Left cardiac atrium (tissue), 4 donors: ENCODE measurements at regions not wholly inside any gene's neighbourhood (a gene's known extent, or its start where the extent isn't known, plus 50 kb on each side); places are given as distances from the start of the nearest gene placed in this dataset.
"Not testable (repeated sequence)": the region's sequence is repeated elsewhere in the genome, so short reads cannot be mapped to it uniquely, and the experiment has no call there.

Experiments used
- ATAC-seq, 2 donors: fragments of 200-7000 bp; cut with Tn5 transposase; one replicate each; pipeline ENCODE4 v1.9.1; 2020; ENCODE audit warnings: mild to moderate bottlenecking in 2 of 2, moderate library complexity in 2 of 2
- DNase-seq: peaks from one replicate; pipeline ENCODE4 v3.0.0-alpha.2; 2020
- intact Hi-C, 2 donors: fragments of 100-400 bp; cut with DNase I; formaldehyde crosslinking; loops; one replicate each; pipeline versions ENCODE4 v1.14.1 to v1.15.1; 2022 to 2023
- donor health status: DM: no; HTN: yes; CAD: no.
- donor health status: DM: no; HTN: yes; CAD: no; lungs with severe emphysema.
- donor health status: DM: yes; HTN: yes; CAD: no.
- donor health status: Dilated cardiomyopathy.

DNA sequence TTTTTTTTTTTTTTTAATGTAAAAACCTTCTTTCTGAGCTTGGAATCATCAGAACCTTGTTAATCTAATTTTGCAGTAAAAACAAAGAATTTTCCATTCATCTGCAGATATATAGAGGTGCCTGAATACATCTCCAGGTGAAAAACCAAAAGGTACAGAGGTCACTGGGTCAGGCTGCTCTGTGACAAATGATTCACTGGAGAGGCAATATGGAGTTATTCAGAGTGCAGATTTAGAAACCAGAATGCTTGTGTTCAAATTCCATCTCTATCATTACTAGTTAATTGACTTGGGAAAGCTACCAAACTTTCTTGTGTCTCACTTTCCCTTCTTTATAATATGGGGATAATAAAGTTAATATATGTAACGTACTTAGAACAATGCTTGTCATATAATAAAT, 51.5 kb upstream of the C1orf53 start:
- intact Hi-C loops, result no loop called here
- no peak for ATAC-seq
- DNase-seq, result no peak

DNA sequence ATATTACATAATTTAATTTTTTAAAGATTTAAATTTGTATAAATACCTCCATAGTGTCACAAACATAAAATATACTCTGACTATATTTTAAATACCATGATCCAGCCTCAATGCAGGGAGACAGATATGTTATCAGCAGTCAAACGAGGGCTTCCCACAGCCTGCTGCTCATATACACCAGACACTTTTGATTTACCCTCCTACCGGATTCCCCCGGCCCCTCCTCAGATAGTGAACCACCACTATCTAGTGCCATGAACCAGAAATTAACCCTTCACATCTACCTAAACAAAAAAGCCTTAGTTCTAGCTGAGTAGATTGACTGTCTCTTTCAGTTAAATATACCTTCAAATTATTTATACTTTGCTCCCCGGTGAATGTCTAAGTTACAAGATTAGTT, 52.4 kb upstream of the C1orf53 start:
- no peak for ATAC-seq
- DNase-seq, result no peak
- intact Hi-C loops, result no loop called here

DNA sequence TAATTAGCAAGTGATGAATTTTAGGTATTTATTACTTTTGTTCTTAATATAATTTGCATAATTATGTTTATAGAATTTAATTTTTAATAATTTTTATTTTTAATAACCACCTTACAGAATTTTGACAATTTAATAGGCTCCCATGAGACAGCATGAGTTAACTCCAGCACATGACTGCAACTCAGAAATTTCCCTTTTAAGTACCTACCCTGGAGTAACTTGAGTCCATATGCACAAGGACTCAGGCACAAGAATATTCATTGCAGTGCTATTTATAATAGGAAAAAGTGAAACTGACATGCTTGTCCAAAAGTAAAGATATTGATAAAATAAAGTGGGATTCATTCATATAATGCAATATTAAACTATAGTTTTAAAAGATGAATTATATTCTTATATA, 54.1 kb upstream of the C1orf53 start:
- DNase-seq (no peak), ATAC-seq (no peak)
- intact Hi-C loops, result no loop called here

DNA sequence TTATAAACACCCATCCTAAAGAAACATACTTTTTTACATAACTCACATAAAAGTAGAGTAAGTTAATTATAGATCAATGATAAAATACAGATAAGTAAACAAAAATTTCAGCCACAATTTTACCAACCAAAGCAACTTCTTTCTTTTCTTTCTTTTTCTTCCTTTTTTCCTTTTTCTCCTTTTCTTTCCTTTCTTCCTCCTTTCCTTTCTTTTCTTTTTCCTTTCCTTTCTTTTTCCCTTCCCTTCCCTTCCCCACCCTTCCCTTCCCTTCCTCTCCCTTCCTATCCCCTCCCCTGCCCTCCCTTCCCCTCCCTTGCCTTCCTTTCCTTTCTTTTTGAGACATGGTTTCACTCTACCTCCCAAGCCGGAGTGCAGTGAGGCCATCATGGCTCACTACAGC, 56.5 kb upstream of the C1orf53 start:
- no peak for ATAC-seq
- intact Hi-C loops, result no loop called here

DNA sequence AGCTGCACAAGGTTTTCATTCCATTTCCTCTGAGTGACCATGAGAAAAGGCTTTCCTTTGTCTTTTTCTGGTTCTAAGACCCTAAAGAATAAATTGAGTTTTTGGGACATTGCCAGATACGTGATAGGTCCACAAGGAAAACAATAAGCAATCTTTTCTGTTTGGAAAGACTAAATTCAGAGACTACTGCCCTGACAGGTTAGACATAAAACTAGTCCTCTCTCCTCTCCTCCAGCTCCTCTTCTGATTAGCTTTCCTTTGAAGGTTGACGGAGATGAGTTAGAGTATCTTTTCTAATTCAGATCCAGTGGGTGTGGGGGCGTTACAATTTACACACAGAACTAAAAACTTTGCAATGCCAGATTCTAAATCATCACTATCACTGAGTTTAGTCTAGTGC, 57.8 kb upstream of the C1orf53 start:
- intact Hi-C loops, result no loop called here
- DNase-seq, result no peak
- ATAC-seq, result no peak

More for the DNA sequence above, 56.5 kb upstream of the C1orf53 start:
- DNase-seq, result no peak

DNA sequence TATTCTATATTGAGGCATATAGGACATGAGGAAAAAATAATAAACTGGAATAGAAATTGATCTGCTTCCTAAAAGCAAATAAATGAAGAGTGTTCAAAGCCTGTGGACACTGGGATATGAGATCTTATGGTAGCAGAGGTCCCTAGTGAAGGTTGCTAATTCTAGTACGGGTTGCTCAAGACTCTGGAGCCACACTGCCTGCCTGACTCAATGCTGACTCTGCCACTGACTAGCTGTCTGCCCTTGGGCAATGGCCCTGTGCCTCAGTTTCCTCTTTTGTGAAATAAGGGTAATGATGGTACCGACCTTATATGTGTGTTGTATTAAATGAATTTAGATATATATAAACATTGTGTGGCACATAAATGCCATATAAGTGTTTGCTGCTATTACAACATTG, 59.0 kb upstream of the C1orf53 start:
- ATAC-seq (no peak), DNase-seq (no peak)
- intact Hi-C loops, result no loop called here

DNA sequence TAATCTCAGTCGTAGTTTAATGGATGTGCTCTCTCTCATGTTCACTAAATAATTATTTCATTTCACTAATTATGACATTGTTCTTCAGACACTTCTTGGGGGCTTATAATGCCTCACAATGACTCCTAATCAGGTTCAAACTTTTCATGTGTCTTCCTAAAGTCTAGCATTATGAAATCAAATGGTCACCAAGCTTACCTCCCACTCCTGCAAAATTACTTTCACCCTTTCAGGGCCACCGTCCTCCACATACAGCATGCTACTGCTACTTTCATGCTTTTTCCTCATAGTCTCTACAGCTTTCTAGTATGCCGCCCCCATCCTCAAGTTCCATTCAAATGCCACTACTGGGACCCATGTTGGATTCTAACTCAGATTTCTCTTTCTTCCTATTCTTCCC, 59.8 kb upstream of the C1orf53 start:
- intact Hi-C loops, result no loop called here
- no peak for DNase-seq
- ATAC-seq, result no peak

DNA sequence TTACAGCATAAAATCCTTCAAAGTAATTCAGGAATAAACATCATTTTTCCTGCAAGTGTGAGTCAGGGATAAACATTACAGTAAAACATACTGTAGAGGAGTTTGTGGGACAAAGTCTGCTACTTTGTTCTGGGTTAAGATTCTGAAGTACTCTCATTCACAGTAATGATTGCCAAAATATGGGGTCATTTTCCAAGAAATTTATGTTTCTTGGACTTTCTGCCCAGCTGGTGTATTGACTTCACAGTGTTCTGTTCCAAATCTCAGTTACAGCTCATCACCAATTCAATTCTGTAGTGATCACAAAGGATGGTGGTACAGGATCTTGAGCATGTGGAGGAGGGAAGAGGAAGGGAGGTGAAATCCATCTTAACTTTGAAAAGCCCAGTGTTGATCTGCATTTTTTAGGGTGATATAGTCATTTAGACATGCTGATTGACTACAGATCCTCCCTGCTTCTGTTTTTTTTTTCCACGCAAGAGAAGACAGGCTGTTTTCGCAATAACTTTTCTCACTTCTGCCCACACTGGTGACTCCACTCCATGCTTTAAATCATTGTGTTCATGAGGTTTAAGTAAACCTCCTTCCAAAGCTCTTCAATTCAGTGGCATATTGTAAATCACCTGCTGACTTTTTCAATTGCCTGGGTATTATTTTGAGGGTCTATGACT, 60.4 kb upstream of the C1orf53 start:
- ATAC-seq, result peak in 1 of 2 donors; percentile 45

DNA sequence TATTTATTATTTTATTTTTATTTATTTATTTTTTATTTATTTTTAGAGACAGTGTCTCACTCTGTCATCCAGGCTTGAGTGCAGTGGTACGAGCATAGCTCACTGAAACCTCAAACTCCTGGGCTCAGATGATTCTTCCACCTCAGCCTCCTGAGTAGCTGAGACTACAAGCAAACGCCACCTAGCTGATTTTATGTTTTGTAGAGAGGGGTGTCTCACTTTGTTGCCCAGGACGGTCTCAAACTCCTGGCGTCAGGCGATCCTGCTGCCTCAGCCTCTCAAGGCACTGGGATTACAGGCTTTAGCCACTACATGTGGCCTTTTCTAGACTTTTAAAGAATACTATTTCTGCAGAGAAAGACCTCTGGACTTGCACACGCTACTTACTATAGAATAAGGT, 61.3 kb upstream of the C1orf53 start:
- intact Hi-C loops, result no loop called here
- ATAC-seq (no peak), DNase-seq (no peak)

More for the DNA sequence above, 60.4 kb upstream of the C1orf53 start:
- DNase-seq, result no peak
- intact Hi-C loops, result no loop called here

DNA sequence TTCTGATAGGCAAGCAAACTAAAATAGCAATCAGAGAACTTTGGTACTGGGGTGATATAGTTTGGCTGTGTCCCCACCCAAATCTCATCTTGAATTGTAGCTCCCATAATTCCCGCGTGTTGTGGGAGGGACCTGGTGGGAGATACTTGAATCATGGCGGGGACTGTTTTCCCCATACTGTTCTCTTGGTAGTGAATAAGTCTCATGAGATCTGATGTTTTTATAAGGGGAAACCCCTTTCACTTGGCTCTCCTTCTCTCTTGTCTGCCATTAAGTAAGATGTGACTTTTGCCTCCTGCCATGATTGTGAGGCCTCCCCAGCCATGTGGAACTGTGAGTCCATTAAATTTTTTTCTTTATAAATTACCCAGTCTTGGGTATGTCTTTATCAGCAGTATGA, 62.6 kb upstream of the C1orf53 start:
- not testable (repeated sequence) for ATAC-seq

DNA sequence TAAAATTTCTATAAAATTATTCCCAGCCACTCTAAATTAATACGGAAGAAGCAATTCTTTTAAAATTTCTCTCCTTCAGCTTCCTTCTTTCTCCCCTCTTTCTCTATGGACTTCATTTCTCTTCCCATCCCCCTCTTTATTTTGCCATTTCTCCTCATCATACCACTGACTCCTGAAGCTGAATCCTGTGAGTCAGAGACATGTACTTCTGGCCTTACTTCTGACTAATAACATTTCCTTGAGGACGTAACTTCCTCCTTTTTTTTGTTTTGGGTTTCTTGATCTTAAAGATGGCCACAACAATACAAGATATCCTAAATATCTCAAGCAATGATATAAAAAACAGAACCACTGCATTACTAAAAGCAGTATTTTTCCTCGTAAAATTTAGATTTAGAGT, 63.6 kb upstream of the DENND1B start:
- intact Hi-C loops, result no loop called here
- DNase-seq (no peak), ATAC-seq (no peak)

More for the DNA sequence above, 62.6 kb upstream of the C1orf53 start:
- DNase-seq, intact Hi-C loops: not testable (repeated sequence)

DNA sequence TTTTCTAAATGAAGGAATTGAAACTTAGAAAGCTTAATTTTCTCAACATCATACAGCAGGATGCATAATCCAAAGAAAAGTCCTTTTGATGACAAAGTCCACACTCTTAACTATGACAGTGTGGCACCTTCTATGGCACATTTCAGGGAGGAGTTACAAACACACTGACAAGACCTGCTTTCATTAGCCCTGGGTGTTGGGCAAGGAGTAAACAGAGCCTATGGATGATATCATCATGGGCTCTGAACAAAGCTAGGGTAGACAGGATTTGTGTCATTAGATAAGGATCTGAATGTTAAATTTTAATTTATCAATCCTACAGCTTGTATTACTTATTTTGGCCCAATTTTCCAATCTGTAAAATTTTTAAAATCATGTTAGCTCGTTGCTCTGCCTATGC, 62.6 kb upstream of the DENND1B start:
- intact Hi-C loops, result no loop called here
- DNase-seq, result no peak
- ATAC-seq, result no peak

DNA sequence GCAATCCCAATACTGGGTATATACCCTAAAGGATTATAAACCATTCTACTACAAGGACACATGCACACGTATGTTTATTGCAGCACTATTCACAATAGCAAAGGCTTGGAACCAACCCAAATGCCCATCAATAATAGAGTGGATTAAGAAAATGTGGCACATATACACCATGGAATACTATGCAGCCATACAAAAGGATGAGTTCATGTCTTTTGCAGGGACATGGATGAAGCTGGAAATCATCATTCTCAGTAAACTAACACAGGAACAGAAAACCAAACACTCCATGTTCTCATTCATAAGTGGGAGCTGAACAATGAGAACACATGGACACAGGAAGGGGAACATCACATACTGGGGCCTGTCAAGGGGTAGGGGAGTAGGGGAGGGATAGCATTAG, 61.1 kb upstream of the DENND1B start:
- ATAC-seq, DNase-seq, intact Hi-C loops: not testable (repeated sequence)

DNA sequence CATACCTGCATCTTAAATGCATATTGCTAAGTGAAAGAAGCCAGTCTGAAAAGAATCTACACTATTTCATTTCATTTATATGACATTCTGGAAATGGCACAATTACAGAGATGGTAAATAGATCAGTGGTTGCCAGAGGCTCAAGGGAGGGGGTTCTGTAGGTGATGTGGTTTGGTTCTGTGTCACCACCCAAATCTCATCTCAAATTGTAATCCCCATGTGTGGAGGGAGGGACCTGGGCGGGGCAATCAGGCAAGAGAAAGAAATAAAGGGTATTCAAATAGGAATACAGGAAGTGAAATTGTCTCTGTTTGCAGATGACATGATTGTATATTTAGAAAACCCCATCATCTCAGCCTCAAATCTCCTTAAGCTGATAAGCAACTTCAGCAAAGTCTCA, 53.7 kb upstream of the DENND1B start:
- intact Hi-C loops, DNase-seq, ATAC-seq: not testable (repeated sequence)

DNA sequence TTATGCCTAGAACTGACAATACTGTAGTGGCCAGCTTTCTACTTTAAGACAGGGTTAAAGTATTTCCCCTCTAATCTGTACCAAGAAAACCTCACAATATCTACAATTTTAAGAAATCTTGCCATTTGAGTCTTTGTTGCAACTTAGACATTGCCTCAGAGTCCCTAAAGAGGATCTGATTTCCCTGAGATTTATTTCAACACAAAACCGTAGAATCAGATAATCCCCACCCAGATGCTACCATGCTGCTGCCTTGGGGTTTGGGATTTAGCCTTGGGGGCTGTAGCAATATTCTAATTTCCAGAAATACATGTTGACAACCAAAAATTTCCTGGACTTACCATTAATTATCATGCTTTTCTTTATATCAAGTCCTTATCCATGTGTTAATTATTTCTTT, 50.3 kb upstream of the DENND1B start:
- intact Hi-C loops, result no loop called here
- ATAC-seq (no peak), DNase-seq (no peak)
